Breast epithelium (tissue), 4 donors: ENCODE measurements at regions not wholly inside any gene's neighbourhood (a gene's known extent, or its start where the extent isn't known, plus 50 kb on each side); places are given as distances from the start of the nearest gene placed in this dataset.

Experiments
- DNase-seq, 2 donors: peaks; one replicate each; pipeline ENCODE4 v3.0.0-alpha.2; 2019; ENCODE audit warnings: low spot score in 2 of 2
- H3K27ac ChIP-seq, 2 donors: fragments of 200-600 bp; sonication (generic) in 1 of 2; one replicate each; pipeline ENCODE4 v1.5.1; 2016 to 2019; ENCODE audit warnings: mild to moderate bottlenecking in 1 of 2
- H3K27me3 ChIP-seq, 2 donors: fragments of 200-600 bp; sonication (generic) in 1 of 2; one replicate each; pipeline versions ENCODE4 v1.5.1 to v1.6.0; 2017 to 2019; ENCODE audit warnings: control low read depth in 1 of 2, mild to moderate bottlenecking in 1 of 2
- H3K36me3 ChIP-seq: fragments of 200-600 bp; one replicate; pipeline ENCODE4 v1.5.1; 2019
- H3K4me1 ChIP-seq, 2 donors: fragments of 200-600 bp; sonication (generic); one replicate each; pipeline ENCODE4 v1.5.1; 2016 to 2019; ENCODE audit warnings: control low read depth in 1 of 2
- H3K4me3 ChIP-seq, 3 donors: fragments of 200-600 bp; sonication (generic); 1 replicate in 2 of 3; 2 replicates in 1 of 3; pipeline ENCODE4 v1.5.1; 2016 to 2019; ENCODE audit warnings: mild to moderate bottlenecking in 3 of 3, moderate library complexity in 2 of 3
- H3K9me3 ChIP-seq, 2 donors: fragments of 200-600 bp; sonication (generic) in 1 of 2; one replicate each; pipeline ENCODE4 v1.5.1; 2016 to 2019; ENCODE audit warnings: control low read depth in 1 of 2
- POLR2A ChIP-seq: fragments of 450-650 bp; IDR thresholded peaks from one replicate; pipeline ENCODE4 v1.6.1; 2016; ENCODE audit warnings: antibody characterized with exemption, mild to moderate bottlenecking, moderate library complexity
- POLR2AphosphoS5 ChIP-seq, 3 donors: sonication (generic); formaldehyde crosslinking; IDR thresholded peaks; one replicate each; pipeline ENCODE4 v1.6.1; 2017; ENCODE audit warnings: antibody characterized with exemption in 3 of 3
- intact Hi-C: fragments of 100-400 bp; cut with DNase I; formaldehyde crosslinking; loops from one replicate; pipeline ENCODE4 v1.15.1; 2023; ENCODE audit warnings: low total_unique reads
- TF ChIP-seq, protein P1 (sequence below), 3 donors: fragments of 450-650 bp; IDR thresholded peaks; one replicate each; pipeline ENCODE4 v1.5.1; 2016 to 2017; ENCODE audit warnings: antibody characterized with exemption in 3 of 3, mild to moderate bottlenecking in 3 of 3, moderate library complexity in 3 of 3

DNA sequence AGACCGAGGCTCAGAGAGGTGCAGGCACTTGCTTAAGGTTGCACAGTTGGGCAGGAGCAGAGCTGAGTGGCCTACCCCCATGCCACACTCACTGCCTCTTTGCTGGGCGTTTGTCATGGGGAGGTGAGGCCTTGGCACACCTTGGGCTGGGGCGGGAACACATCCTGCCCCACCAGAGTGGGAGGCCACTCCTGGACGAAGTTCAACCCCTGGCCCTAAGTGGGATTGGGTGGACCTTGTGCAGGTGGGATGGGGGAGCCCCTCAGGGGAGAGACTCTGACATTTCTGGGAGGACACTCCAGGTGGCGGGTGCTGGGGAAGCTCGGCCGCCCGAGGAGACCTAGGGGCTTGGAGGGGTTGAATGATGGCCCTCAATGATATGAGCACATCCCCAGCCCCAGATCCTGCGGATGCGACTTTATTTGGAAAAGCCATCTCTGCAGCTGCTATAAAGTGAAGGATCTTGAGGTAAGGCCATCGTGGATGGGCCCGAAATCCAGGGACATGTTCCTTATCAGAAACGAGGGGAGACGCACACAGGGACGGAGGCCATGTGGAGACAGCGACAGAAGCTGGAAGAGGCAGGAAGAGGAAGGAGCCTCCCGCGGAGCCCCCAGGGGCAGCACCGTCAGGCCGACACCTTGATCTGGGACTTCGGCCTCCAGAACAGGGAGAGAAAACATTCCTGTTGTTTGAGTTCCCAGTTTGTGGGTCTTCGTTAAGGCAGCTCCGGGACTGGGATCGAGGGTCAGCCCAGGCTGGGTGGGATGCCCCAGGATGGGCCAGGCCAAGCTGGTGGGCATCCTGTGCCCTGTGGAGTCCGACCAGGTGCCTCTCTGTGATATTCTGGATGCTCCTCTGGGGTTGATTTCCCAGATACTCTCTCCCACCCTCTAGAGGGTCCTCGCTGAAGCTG, 111.6 kb upstream of the LRPAP1 start:
- no peak overlapping the region for H3K27ac ChIP-seq
- intact Hi-C loops = no loop called here
- H3K27me3 ChIP-seq = peaks cover 0 to 29% of the 10 kb centered on the region in 2 donors
- H3K4me3 ChIP-seq = no peak overlapping the region
- no peak for DNase-seq
- TF ChIP-seq POLR2AphosphoS5 (IDR thresholded peaks at IDR 0.05) (no peak), POLR2A (no peak)
- TF ChIP-seq, protein P1, sequence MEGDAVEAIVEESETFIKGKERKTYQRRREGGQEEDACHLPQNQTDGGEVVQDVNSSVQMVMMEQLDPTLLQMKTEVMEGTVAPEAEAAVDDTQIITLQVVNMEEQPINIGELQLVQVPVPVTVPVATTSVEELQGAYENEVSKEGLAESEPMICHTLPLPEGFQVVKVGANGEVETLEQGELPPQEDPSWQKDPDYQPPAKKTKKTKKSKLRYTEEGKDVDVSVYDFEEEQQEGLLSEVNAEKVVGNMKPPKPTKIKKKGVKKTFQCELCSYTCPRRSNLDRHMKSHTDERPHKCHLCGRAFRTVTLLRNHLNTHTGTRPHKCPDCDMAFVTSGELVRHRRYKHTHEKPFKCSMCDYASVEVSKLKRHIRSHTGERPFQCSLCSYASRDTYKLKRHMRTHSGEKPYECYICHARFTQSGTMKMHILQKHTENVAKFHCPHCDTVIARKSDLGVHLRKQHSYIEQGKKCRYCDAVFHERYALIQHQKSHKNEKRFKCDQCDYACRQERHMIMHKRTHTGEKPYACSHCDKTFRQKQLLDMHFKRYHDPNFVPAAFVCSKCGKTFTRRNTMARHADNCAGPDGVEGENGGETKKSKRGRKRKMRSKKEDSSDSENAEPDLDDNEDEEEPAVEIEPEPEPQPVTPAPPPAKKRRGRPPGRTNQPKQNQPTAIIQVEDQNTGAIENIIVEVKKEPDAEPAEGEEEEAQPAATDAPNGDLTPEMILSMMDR (IDR thresholded peaks at IDR 0.05) = no peak
- no peaks in the 10 kb centered on the region for H3K9me3 ChIP-seq
- H3K36me3 ChIP-seq = no peaks in the 10 kb centered on the region
- no peaks in the 10 kb centered on the region for H3K4me1 ChIP-seq

DNA sequence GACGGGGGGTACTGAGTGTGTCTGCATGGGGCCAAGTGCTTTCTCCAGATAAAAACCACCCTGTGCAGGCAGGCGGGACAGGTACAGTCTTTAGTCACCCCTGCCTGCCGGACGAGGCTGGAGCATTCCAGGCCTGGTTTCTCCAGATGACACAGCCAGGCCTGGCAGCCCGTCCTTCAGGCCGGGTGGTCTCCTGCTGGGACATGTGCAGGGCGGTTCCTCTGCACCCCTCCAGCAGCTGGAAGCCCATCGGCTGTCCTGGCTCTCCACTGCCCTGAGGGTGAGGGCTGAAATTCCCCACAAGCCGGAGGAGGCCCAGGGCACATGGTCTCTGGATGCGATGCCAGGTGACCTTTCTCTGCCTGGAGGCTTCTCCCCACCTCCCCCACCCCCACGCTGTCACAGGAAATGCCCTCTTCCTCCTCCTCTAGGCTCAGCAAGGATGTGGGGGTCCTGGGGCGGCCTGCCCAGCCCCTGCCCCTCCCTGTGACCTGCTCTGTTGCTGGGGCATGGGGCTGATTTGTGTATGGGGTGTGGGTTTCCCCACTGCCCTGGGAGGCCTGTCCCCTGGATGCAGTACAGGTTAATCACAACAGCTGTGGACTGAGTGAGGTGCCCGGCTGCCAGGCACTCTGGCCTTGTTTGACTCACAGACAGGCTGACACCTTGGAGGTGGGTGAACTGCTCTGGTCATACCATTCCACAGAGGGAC, 110.7 kb upstream of the LRPAP1 start:
- H3K4me1 ChIP-seq = no peaks in the 10 kb centered on the region
- H3K9me3 ChIP-seq = no peaks in the 10 kb centered on the region
- no peak for DNase-seq
- H3K27ac ChIP-seq = no peak overlapping the region
- TF ChIP-seq POLR2AphosphoS5 (IDR thresholded peaks at IDR 0.05) = no peak
- TF ChIP-seq, protein P1 (IDR thresholded peaks at IDR 0.05) = no peak
- TF ChIP-seq POLR2A = no peak
- H3K36me3 ChIP-seq = no peaks in the 10 kb centered on the region
- no peak overlapping the region for H3K4me3 ChIP-seq
- intact Hi-C loops = no loop called here
- peaks cover 0 to 29% of the 10 kb centered on the region in 2 donors for H3K27me3 ChIP-seq

DNA sequence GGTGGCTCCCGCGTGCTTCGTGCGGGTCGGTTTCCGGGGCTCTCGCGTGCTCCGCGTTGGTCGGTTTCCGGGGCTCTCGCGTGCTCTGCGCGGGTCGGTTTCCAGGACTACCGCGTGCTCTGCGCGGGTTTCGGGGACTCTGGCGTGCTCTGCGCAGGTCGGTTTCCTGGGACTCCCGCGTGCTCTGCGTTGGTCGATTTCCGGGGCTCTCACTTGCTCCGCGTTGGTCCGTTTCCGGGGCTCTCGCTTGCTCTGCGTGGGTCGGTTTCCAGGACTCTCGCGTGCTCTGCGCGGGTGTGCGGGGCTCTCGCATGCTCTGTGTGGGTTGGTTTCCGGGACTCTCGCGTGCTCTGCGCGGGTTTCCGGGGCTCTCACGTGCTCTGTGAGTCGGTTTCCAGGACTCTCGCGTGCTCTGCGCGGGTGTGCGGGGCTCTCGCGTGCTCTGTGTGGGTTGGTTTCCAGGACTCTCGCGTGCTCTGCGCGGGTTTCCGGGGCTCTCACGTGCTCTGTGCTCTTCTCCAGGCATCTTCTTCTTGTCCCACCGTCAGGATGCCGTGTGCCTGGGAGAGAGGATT, 109.9 kb upstream of the LRPAP1 start:
- intact Hi-C loops = no loop called here
- Histone ChIP-seq H3K27ac (no peak overlapping the region), H3K27me3 (peaks cover 0 to 29% of the 10 kb centered on the region in 2 donors), H3K9me3 (no peaks in the 10 kb centered on the region), H3K4me1 (no peaks in the 10 kb centered on the region), H3K4me3 (no peak overlapping the region), H3K36me3 (no peaks in the 10 kb centered on the region)
- no peak for DNase-seq
- no peak for TF ChIP-seq POLR2A
- TF ChIP-seq POLR2AphosphoS5 (IDR thresholded peaks at IDR 0.05) = no peak
- TF ChIP-seq, protein P1 (IDR thresholded peaks at IDR 0.05) = no peak

DNA sequence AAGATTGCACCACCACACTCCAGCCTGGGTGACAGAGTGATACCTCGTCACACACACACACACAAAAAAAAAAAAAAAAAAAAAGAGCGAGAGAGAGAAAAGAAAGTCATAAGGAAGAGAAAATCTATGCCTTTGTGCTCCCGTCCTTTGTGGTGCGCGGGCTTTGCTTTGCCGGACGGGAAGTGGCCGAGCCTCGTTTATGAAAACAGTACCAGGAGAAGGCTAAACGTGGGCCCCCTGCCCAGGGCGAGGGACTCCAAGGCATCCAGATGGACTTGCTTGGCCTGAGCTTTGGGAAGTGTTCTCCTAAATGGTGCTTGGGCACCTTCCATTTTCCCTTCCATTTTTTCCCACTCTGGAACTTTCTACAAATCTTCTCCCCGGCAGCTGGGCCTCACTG, 109.3 kb upstream of the LRPAP1 start:
- peaks cover 0 to 29% of the 10 kb centered on the region in 2 donors for H3K27me3 ChIP-seq
- no peak overlapping the region for H3K4me3 ChIP-seq
- no peaks in the 10 kb centered on the region for H3K9me3 ChIP-seq
- no peaks in the 10 kb centered on the region for H3K4me1 ChIP-seq
- H3K36me3 ChIP-seq = no peaks in the 10 kb centered on the region
- intact Hi-C loops = no loop called here
- TF ChIP-seq, protein P1 (IDR thresholded peaks at IDR 0.05) = no peak
- no peak for TF ChIP-seq POLR2A
- TF ChIP-seq POLR2AphosphoS5 (IDR thresholded peaks at IDR 0.05) = no peak
- DNase-seq = no peak
- H3K27ac ChIP-seq = no peak overlapping the region

DNA sequence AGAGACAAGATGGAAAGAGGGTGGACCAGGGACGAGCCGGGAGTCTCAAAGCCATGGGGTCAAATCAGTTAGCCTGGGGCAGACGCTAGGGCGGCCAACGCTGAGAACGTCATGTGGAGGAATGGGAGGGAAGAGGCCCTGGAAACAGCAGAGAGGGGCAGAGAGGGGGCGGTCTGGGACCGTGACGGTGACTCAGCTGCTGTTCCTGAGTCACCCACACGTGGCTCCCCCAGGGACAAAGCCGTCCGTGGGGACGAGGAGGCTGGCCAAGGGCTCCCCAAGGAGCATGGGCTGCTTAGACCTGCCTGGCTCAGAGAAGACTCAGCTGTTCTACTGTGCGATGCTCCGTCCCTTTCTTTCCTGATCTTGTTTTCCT, 108.4 kb upstream of the LRPAP1 start:
- Histone ChIP-seq H3K27me3 (peaks cover 0 to 20% of the 10 kb centered on the region in 2 donors), H3K36me3 (no peaks in the 10 kb centered on the region), H3K9me3 (no peaks in the 10 kb centered on the region), H3K27ac (no peak overlapping the region), H3K4me3 (no peak overlapping the region), H3K4me1 (no peaks in the 10 kb centered on the region)
- no peak for DNase-seq
- intact Hi-C loops = no loop called here
- TF ChIP-seq POLR2A = no peak
- TF ChIP-seq, protein P1 (IDR thresholded peaks at IDR 0.05) = no peak
- no peak for TF ChIP-seq POLR2AphosphoS5 (IDR thresholded peaks at IDR 0.05)
